ENCODE measurements at regions not wholly inside any gene's neighbourhood (a gene's known extent, or its start where the extent isn't known, plus 50 kb on each side); places are given as distances from the start of the nearest gene placed in this dataset.

DNA sequence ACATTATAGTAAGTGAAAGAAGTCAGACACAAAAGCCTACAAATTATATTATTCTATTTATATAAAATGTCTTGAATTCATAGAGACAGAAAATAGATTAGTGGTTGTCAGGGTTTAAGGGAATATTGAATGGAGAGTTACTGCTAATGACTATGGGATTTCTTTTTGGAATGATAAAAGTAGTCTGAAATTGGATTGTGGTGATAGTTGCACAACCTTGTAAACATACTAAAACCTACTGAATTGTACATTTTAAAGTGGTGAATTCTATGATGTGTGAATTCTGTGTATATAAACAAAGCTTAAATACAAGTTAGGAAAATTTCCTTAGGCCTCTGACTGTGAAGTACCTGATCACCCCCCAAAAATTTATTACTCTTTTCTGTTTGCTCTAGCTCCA, 343.1 kb downstream of the TFAP2B start:
- Histone ChIP-seq H3K4me1 (ENCODE audit: control insufficient read depth, extremely low read depth, insufficient read depth, low read length) (no peaks in the 10 kb centered on the region), H3K4me2 (ENCODE audit: control insufficient read depth, extremely low read depth, insufficient read depth, low read depth, low read length) (no peak overlapping the region), H3K4me3 (ENCODE audit: control insufficient read depth in 2 of 3, extremely low read depth in 1 of 3, insufficient read depth in 2 of 3, low read depth in 1 of 3, low read length in 3 of 3) (no peak overlapping the region), H3K79me2 (ENCODE audit: control insufficient read depth, insufficient read depth, low read length) (no peaks in the 10 kb centered on the region), H3K27me3 (ENCODE audit: control insufficient read depth, extremely low read depth, insufficient read depth, low read length) (no peaks in the 10 kb centered on the region), H3K9me3 (ENCODE audit: control insufficient read depth, low read depth, low read length) (no peaks in the 10 kb centered on the region), H4K20me1 (ENCODE audit: control insufficient read depth, extremely low read depth, insufficient read depth, low read length) (no peaks in the 10 kb centered on the region), H3K27ac (ENCODE audit: control insufficient read depth, insufficient read depth, low read length) (no peak overlapping the region), H2AFZ (ENCODE audit: control insufficient read depth, low read length) (no peak overlapping the region), H3K36me3 (ENCODE audit: control insufficient read depth in 2 of 2, extremely low read depth in 1 of 2, insufficient read depth in 2 of 2, low read length in 2 of 2) (no peaks in the 10 kb centered on the region), H3K9ac (ENCODE audit: control insufficient read depth, extremely low read depth, insufficient read depth, low read length) (no peak overlapping the region), H3K9me1 (ENCODE audit: control insufficient read depth, extremely low read depth, insufficient read depth, low read length) (no peaks in the 10 kb centered on the region)
- dilution Hi-C loops (cut with MboI; ENCODE audit: extremely low pct_ligation_motif_present, low sequenced_read_pairs) = no loop called here
- no peak for FAIRE-seq
- TF ChIP-seq, protein P1, sequence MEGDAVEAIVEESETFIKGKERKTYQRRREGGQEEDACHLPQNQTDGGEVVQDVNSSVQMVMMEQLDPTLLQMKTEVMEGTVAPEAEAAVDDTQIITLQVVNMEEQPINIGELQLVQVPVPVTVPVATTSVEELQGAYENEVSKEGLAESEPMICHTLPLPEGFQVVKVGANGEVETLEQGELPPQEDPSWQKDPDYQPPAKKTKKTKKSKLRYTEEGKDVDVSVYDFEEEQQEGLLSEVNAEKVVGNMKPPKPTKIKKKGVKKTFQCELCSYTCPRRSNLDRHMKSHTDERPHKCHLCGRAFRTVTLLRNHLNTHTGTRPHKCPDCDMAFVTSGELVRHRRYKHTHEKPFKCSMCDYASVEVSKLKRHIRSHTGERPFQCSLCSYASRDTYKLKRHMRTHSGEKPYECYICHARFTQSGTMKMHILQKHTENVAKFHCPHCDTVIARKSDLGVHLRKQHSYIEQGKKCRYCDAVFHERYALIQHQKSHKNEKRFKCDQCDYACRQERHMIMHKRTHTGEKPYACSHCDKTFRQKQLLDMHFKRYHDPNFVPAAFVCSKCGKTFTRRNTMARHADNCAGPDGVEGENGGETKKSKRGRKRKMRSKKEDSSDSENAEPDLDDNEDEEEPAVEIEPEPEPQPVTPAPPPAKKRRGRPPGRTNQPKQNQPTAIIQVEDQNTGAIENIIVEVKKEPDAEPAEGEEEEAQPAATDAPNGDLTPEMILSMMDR (optimal IDR thresholded peaks at IDR 0.05 in 1 of 3, IDR thresholded peaks at IDR 0.05 in 1 of 3, conservative IDR thresholded peaks at IDR 0.05 in 1 of 3; ENCODE audit: extremely low read depth in 1 of 3, insufficient read depth in 2 of 3, low read length in 3 of 3) = no peak
- TF ChIP-seq EZH2 (IDR thresholded peaks at IDR 0.05; ENCODE audit: low read length) = no peak
- DNase-seq (ENCODE audit: low read depth, low spot score) = no peak

- Histone ChIP-seq H3K27ac (ENCODE audit: control insufficient read depth, insufficient read depth, low read length) (no peak overlapping the region), H2AFZ (ENCODE audit: control insufficient read depth, low read length) (no peak overlapping the region), H3K9ac (ENCODE audit: control insufficient read depth, extremely low read depth, insufficient read depth, low read length) (no peak overlapping the region), H3K4me1 (ENCODE audit: control insufficient read depth, extremely low read depth, insufficient read depth, low read length) (no peaks in the 10 kb centered on the region), H3K36me3 (ENCODE audit: control insufficient read depth in 2 of 2, extremely low read depth in 1 of 2, insufficient read depth in 2 of 2, low read length in 2 of 2) (no peaks in the 10 kb centered on the region), H3K4me2 (ENCODE audit: control insufficient read depth, extremely low read depth, insufficient read depth, low read depth, low read length) (no peak overlapping the region), H3K27me3 (ENCODE audit: control insufficient read depth, extremely low read depth, insufficient read depth, low read length) (no peaks in the 10 kb centered on the region), H3K79me2 (ENCODE audit: control insufficient read depth, insufficient read depth, low read length) (no peaks in the 10 kb centered on the region), H3K9me3 (ENCODE audit: control insufficient read depth, low read depth, low read length) (no peaks in the 10 kb centered on the region), H4K20me1 (ENCODE audit: control insufficient read depth, extremely low read depth, insufficient read depth, low read length) (no peaks in the 10 kb centered on the region), H3K9me1 (ENCODE audit: control insufficient read depth, extremely low read depth, insufficient read depth, low read length) (no peaks in the 10 kb centered on the region), H3K4me3 (ENCODE audit: control insufficient read depth in 2 of 3, extremely low read depth in 1 of 3, insufficient read depth in 2 of 3, low read depth in 1 of 3, low read length in 3 of 3) (no peak overlapping the region)
- TF ChIP-seq, protein P1 (optimal IDR thresholded peaks at IDR 0.05 in 1 of 3, IDR thresholded peaks at IDR 0.05 in 1 of 3, conservative IDR thresholded peaks at IDR 0.05 in 1 of 3; ENCODE audit: extremely low read depth in 1 of 3, insufficient read depth in 2 of 3, low read length in 3 of 3) = no peak
- no peak for TF ChIP-seq EZH2 (IDR thresholded peaks at IDR 0.05; ENCODE audit: low read length)
- FAIRE-seq = no peak
- dilution Hi-C loops (cut with MboI; ENCODE audit: extremely low pct_ligation_motif_present, low sequenced_read_pairs) = no loop called here
- DNase-seq (ENCODE audit: low read depth, low spot score) = no peak
These were observed 345.3 kb downstream of the TFAP2B start for GRCh38 chr6:51163843-51164529.

Measured in keratinocyte (primary cell).